ENCODE measurements at regions not wholly inside any gene's neighbourhood (a gene's known extent, or its start where the extent isn't known, plus 50 kb on each side); places are given as distances from the start of the nearest gene placed in this dataset.

DNA sequence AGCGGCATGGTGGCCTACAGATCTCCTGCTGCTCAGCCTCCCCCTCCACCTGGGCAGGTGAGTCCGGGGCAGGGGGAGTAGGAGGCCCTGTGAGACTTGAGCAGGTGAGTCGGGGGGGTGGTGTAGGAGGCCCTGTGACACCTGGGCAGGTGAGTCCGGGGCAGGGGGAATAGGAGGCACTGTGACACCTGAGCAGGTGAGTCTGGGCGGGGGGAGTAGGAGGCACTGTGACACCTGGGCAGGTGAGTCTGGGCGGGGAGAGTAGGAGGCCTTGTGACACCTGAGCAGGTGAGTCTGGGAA lies 299.3 kb downstream of the BRD1 start:
- H3K36me3 ChIP-seq, result no peaks in the 10 kb centered on the region
- WGBS, 2 donors, result 60 to 100% methylated on average over 1 to 2 of the region's 6 CpGs
- TF ChIP-seq POLR2A (IDR thresholded peaks at IDR 0.05), result no peak
- TF ChIP-seq, protein P1, sequence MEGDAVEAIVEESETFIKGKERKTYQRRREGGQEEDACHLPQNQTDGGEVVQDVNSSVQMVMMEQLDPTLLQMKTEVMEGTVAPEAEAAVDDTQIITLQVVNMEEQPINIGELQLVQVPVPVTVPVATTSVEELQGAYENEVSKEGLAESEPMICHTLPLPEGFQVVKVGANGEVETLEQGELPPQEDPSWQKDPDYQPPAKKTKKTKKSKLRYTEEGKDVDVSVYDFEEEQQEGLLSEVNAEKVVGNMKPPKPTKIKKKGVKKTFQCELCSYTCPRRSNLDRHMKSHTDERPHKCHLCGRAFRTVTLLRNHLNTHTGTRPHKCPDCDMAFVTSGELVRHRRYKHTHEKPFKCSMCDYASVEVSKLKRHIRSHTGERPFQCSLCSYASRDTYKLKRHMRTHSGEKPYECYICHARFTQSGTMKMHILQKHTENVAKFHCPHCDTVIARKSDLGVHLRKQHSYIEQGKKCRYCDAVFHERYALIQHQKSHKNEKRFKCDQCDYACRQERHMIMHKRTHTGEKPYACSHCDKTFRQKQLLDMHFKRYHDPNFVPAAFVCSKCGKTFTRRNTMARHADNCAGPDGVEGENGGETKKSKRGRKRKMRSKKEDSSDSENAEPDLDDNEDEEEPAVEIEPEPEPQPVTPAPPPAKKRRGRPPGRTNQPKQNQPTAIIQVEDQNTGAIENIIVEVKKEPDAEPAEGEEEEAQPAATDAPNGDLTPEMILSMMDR (IDR thresholded peaks at IDR 0.05), result no peak
- H3K9me3 ChIP-seq, result no peaks in the 10 kb centered on the region
- H3K27ac ChIP-seq, result no peak overlapping the region
- no peak for DNase-seq
- intact Hi-C loops (cut with DNase I), result no loop called here
- H3K4me3 ChIP-seq, result no peak overlapping the region
- no peaks in the 10 kb centered on the region for H3K4me1 ChIP-seq
- H3K27me3 ChIP-seq, result peaks cover 0 to 8% (median 0%) of the 10 kb centered on the region in 4 donors

DNA sequence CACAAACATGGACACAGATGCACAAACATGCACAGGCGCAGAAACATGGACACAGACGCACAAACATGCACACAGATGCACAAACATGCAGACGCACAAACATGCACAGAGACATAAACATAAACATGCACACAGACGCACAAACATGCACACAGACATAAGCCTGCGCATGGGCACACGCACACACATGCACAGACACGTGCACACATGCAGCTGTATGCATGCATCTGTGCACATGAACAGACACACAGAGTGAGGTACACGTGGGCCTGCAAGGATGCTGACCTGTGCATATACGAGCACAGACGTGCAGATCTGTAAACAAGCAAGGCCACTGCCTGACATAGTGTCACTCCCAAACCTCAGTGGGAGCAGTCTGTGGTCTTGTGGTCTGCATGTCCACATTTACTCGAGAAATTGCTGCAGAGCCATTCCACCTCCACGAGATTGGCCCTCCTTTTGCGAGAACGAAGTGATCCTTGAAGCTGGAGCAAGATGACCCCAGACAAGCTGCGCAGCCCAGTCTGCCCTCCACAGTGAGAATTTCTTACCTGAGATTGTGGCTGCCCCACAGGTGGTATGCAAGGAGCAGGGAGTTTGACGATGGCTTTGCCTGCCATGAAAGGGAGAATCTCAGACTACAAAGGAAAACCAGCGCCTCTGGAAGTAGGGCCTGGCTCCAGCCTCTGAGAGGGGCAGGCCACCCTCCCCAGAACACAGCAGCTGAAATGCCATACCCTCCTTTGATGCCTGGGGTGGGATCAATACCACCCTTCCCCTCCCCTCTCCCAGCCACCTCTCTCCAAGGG lies 299.9 kb downstream of the BRD1 start:
- TF ChIP-seq, protein P1 (IDR thresholded peaks at IDR 0.05), result no peak
- TF ChIP-seq POLR2A (IDR thresholded peaks at IDR 0.05), result no peak
- Histone ChIP-seq H3K27me3 (peaks cover 0 to 14% (median 0%) of the 10 kb centered on the region in 4 donors), H3K27ac (no peak overlapping the region), H3K36me3 (no peaks in the 10 kb centered on the region), H3K9me3 (no peaks in the 10 kb centered on the region), H3K4me1 (no peaks in the 10 kb centered on the region), H3K4me3 (no peak overlapping the region)
- 68 to 78% methylated on average over 10 to 13 of the region's 17 CpGs for WGBS, 2 donors
- intact Hi-C loops (cut with DNase I), result no loop called here
- DNase-seq, result no peak

DNA sequence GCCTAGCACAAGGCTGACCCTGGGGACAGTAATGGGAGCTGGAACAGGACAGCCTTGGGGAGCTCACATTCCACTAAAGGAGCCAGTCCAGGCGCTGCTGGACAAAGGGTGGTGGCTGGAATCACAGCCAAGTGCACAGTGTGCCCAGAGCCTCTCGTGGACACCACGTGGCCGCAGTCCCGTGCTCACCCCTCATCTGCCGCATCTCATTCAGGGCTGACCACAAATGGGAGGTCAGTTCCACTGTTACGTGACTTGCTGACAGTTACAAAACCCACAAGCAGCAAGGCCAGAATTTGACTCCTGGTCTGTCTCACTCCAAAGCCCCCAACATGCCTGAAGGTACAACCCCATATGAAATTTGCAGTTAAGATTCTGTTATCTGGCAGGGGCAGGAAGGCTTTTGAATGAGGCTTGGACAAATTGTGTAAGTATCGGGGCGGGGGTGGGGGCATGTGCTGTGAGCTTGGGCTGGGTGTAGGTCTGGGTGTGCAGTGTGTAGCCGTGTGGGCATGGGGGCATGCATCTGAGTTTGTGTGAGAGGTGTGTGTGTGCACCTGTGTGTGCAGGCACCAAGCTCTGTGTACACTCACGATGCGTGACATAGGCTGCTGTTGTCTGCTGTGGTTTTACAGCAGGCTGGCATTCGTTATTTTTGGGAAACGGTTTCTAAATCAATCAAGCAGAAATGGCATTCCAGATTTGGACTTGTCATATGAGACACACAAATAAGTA lies 301.7 kb downstream of the BRD1 start:
- Histone ChIP-seq H3K27me3 (peaks cover 0 to 29% (median 0%) of the 10 kb centered on the region in 4 donors), H3K4me1 (no peaks in the 10 kb centered on the region), H3K36me3 (no peaks in the 10 kb centered on the region), H3K9me3 (no peaks in the 10 kb centered on the region), H3K4me3 (no peak overlapping the region), H3K27ac (no peak overlapping the region)
- 49 to 52% methylated on average over 6 to 13 of the region's 14 CpGs for WGBS, 2 donors
- no peak for TF ChIP-seq POLR2A (IDR thresholded peaks at IDR 0.05)
- no peak for DNase-seq
- intact Hi-C loops (cut with DNase I), result no loop called here

DNA sequence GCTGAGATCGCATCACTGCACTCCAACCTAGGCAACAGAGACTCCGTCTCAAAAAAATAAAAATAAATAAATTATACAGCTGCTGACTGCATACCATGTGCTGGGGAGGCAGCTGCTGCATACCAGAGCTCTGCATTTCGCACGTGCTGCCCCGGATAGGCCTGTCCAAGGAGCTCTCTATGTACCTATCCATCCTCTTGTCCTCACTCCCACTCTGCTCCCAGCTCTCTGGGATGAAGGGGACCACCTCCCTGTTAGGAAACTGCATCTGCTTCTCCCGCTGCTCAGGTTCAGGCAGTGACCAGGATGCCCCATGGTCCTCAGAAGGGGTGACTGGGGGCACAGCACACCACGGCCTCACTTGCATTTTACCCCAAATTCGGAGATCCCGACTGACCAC lies 302.3 kb downstream of the BRD1 start:
- WGBS, 2 donors, result 47 to 69% methylated on average over 5 to 8 of the region's 9 CpGs
- no peak for DNase-seq
- no peak for TF ChIP-seq POLR2A (IDR thresholded peaks at IDR 0.05)
- TF ChIP-seq, protein P1 (IDR thresholded peaks at IDR 0.05), result no peak
- no peak overlapping the region for H3K4me3 ChIP-seq
- H3K9me3 ChIP-seq, result no peaks in the 10 kb centered on the region
- H3K4me1 ChIP-seq, result no peaks in the 10 kb centered on the region
- H3K27me3 ChIP-seq, result peaks cover 0 to 33% (median 0%) of the 10 kb centered on the region in 4 donors
- intact Hi-C loops (cut with DNase I), result no loop called here
- H3K36me3 ChIP-seq, result no peaks in the 10 kb centered on the region
- no peak overlapping the region for H3K27ac ChIP-seq

DNA sequence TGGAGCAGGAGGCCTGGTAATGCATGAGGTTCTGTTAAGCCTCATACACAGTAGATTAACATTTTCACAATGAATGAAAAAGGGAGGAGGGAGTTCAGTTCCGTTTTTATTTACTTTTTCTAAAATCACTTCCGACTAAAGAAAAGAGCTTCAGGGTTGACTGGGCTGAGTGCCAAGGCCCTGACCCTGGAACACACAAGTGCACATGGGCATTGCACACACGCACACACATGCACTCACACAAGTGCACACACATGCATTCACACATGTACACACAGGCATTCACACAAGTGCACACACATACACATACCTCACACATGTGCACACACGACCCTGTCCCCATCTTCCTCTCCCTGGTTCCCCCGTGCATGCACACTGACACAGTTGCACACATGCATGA lies 303.3 kb downstream of the BRD1 start:
- no peak for TF ChIP-seq POLR2A (IDR thresholded peaks at IDR 0.05)
- TF ChIP-seq, protein P1 (IDR thresholded peaks at IDR 0.05), result no peak
- WGBS, 2 donors, result 15 to 33% methylated on average over 5 of the region's 5 CpGs
- Histone ChIP-seq H3K4me3 (no peak overlapping the region), H3K9me3 (no peaks in the 10 kb centered on the region), H3K27me3 (peaks cover 0 to 34% (median 0%) of the 10 kb centered on the region in 4 donors), H3K27ac (no peak overlapping the region), H3K4me1 (no peaks in the 10 kb centered on the region), H3K36me3 (no peaks in the 10 kb centered on the region)
- intact Hi-C loops (cut with DNase I), result no loop called here
- DNase-seq, result no peak

Measured in esophagus squamous epithelium (tissue), 5 donors.